GM23338 (cell line): ENCODE measurements at regions not wholly inside any gene's neighbourhood (a gene's known extent, or its start where the extent isn't known, plus 50 kb on each side); places are given as distances from the start of the nearest gene placed in this dataset.

ENCODE experiments used
- ATAC-seq: fragments of 200-7000 bp; cut with Tn5 transposase; 3 replicates; pipeline ENCODE4 v1.9.1; 2020
- DNase-seq: peaks from one replicate; pipeline ENCODE4 v3.0.0-alpha.2; 2015; ENCODE audit warnings: low spot score
- H2AFZ ChIP-seq: fragments of 200-600 bp; sonication (generic); 2 replicates; pipeline ENCODE4 v1.8.0; 2016; ENCODE audit warnings: antibody characterized with exemption, mild to moderate bottlenecking, moderate library complexity
- H3F3A ChIP-seq: fragments of 200-600 bp; sonication (generic); replicated peaks from 2 replicates; pipeline ENCODE4 v1.8.0; 2017; ENCODE audit warnings: antibody characterized with exemption, mixed run types, low read depth
- H3K27ac ChIP-seq: fragments of 200-600 bp; sonication (generic); 2 replicates; pipeline ENCODE4 v1.6.1; 2016; ENCODE audit warnings: low read depth
- H3K27me3 ChIP-seq: fragments of 200-600 bp; sonication (generic); 2 replicates; pipeline ENCODE4 v1.8.0; 2016; ENCODE audit warnings: mild to moderate bottlenecking, mixed run types, moderate library complexity; ENCODE audit not compliant: insufficient read depth
- H3K36me3 ChIP-seq: fragments of 200-600 bp; sonication (generic); 2 replicates; pipeline ENCODE4 v1.8.0; 2016; ENCODE audit warnings: mild to moderate bottlenecking; ENCODE audit not compliant: insufficient read depth
- H3K4me1 ChIP-seq: fragments of 200-600 bp; sonication (generic); 2 replicates; pipeline ENCODE4 v1.8.0; 2016; ENCODE audit warnings: mild to moderate bottlenecking, moderate library complexity; ENCODE audit not compliant: insufficient read depth
- H3K4me2 ChIP-seq: fragments of 200-600 bp; sonication (generic); 2 replicates; pipeline ENCODE4 v1.7.1; 2017; ENCODE audit warnings: mixed run types
- H3K4me3 ChIP-seq: fragments of 200-600 bp; sonication (generic); 2 replicates; pipeline ENCODE4 v1.6.1; 2016; ENCODE audit warnings: mixed run types
- H3K79me2 ChIP-seq: fragments of 200-600 bp; sonication (generic); replicated peaks from 2 replicates; pipeline ENCODE4 v1.8.0; 2017; ENCODE audit warnings: mild to moderate bottlenecking; ENCODE audit not compliant: insufficient read depth
- H3K9me2 ChIP-seq: fragments of 200-600 bp; sonication (generic); 2 replicates; pipeline ENCODE4 v1.8.0; 2017; ENCODE audit not compliant: insufficient read depth
- H4K20me1 ChIP-seq: fragments of 200-600 bp; sonication (generic); replicated peaks from 2 replicates; pipeline ENCODE4 v1.8.0; 2017; ENCODE audit warnings: mild to moderate bottlenecking; ENCODE audit not compliant: insufficient read depth
- H3K27ac Mint-ChIP-seq: 2 replicates; pipeline ENCODE4 v1.8.0; 2020; ENCODE audit warnings: inconsistent platforms, mild to moderate bottlenecking, moderate library complexity, mixed read lengths
- H3K27me3 Mint-ChIP-seq: 3 replicates; pipeline ENCODE4 v1.8.0; 2022; ENCODE audit warnings: low read depth, mild to moderate bottlenecking, moderate library complexity, mixed read lengths, inconsistent platforms; ENCODE audit not compliant: insufficient read depth, poor library complexity
- H3K36me3 Mint-ChIP-seq: 3 replicates; pipeline ENCODE4 v1.8.0; 2021; ENCODE audit warnings: low read depth, mild to moderate bottlenecking, inconsistent platforms, moderate library complexity, mixed read lengths
- H3K4me1 Mint-ChIP-seq: 3 replicates; pipeline ENCODE4 v1.8.0; 2020; ENCODE audit warnings: mild to moderate bottlenecking, inconsistent platforms, mixed read lengths
- H3K4me3 Mint-ChIP-seq: 3 replicates; pipeline ENCODE4 v1.8.0; 2021; ENCODE audit warnings: moderate library complexity, mild to moderate bottlenecking, inconsistent platforms, mixed read lengths
- H3K9me3 Mint-ChIP-seq: 3 replicates; pipeline ENCODE4 v1.8.0; 2020; ENCODE audit warnings: moderate library complexity, mild to moderate bottlenecking, inconsistent platforms, mixed read lengths
- EZH2 ChIP-seq: fragments of 200-600 bp; sonication (generic); IDR thresholded peaks from one replicate; pipeline ENCODE4 v1.8.0; 2017; ENCODE audit warnings: antibody characterized with exemption, mild to moderate bottlenecking, low read depth; ENCODE audit not compliant: unreplicated experiment
- POLR2AphosphoS5 ChIP-seq: IDR thresholded peaks from 2 replicates; pipeline ENCODE4 v1.6.1; 2016; ENCODE audit warnings: antibody characterized with exemption, low read depth
- STAT1 ChIP-seq: IDR thresholded peaks from one replicate; pipeline ENCODE4 v1.6.1; 2016; ENCODE audit warnings: antibody characterized with exemption; ENCODE audit not compliant: unreplicated experiment
- ZNF114 ChIP-seq: fragments of 250-450 bp; sonication (Bioruptor Pico); IDR thresholded peaks from 2 replicates; pipeline ENCODE4 v1.5.0; 2020; ENCODE audit warnings: mild to moderate bottlenecking, moderate library complexity
- ZNF331 ChIP-seq: fragments of 250-450 bp; sonication (Bioruptor Pico); IDR thresholded peaks from 2 replicates; pipeline ENCODE4 v1.5.0; 2020; ENCODE audit warnings: low read depth, mild to moderate bottlenecking, moderate library complexity
- TF ChIP-seq, protein P1 (sequence below): fragments of 250-450 bp; sonication (Bioruptor Pico); IDR thresholded peaks from 2 replicates; pipeline ENCODE4 v1.5.0; 2020; ENCODE audit warnings: mild to moderate bottlenecking, moderate library complexity
- TF ChIP-seq, protein P2 (sequence below): IDR thresholded peaks from one replicate; pipeline ENCODE4 v1.6.1; 2018; ENCODE audit warnings: antibody characterized with exemption; ENCODE audit not compliant: unreplicated experiment
- TF ChIP-seq, protein P3 (sequence below), 2 experiments: fragments of 200-600 bp in 1 of 2; sonication (generic) in 1 of 2; conservative IDR thresholded peaks; 2 replicates each; pipeline versions ENCODE4 v1.5.1 to v1.6.1; 2016 to 2017; ENCODE audit warnings: antibody characterized with exemption in 2 of 2, low read depth in 2 of 2, mild to moderate bottlenecking in 2 of 2, moderate library complexity in 1 of 2

DNA sequence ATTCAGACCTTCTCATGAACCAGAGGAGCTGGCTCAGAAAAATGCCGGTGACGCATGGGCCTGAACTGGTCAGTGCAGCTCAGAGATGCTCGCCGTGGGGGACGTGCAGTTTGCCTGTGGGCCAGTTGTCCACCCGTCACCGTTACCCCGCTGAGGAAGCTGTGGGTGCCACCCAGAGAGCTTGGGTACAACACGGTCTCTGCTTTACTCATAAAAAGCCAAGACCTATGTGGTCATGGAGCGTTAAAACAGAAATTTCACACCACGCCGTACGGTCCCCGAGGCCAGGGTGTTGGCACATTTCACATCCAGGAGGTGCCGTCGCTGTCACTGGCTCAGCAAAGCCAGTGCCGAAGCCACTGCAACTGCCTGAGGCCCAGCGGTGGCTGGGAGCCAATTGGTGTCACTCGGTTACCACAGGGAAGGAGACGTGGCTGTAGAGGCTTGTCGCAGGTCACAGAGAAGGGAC, 120.9 kb downstream of the METRNL start:
- no peak overlapping the region for H3K4me2 ChIP-seq
- no peak overlapping the region for H3K4me3 ChIP-seq
- H3K4me1 ChIP-seq: no peaks in the 10 kb centered on the region
- no peak overlapping the region for H3K27ac Mint-ChIP-seq
- H3K9me2 ChIP-seq: no peaks in the 10 kb centered on the region
- no peaks in the 10 kb centered on the region for H3K27me3 ChIP-seq
- H4K20me1 ChIP-seq: no peaks in the 10 kb centered on the region
- TF ChIP-seq ZNF331 (no peak), EZH2 (no peak), ZNF114 (CRISPR knock-in tag) (no peak), STAT1 (no peak), POLR2AphosphoS5 (no peak)
- TF ChIP-seq, protein P1, sequence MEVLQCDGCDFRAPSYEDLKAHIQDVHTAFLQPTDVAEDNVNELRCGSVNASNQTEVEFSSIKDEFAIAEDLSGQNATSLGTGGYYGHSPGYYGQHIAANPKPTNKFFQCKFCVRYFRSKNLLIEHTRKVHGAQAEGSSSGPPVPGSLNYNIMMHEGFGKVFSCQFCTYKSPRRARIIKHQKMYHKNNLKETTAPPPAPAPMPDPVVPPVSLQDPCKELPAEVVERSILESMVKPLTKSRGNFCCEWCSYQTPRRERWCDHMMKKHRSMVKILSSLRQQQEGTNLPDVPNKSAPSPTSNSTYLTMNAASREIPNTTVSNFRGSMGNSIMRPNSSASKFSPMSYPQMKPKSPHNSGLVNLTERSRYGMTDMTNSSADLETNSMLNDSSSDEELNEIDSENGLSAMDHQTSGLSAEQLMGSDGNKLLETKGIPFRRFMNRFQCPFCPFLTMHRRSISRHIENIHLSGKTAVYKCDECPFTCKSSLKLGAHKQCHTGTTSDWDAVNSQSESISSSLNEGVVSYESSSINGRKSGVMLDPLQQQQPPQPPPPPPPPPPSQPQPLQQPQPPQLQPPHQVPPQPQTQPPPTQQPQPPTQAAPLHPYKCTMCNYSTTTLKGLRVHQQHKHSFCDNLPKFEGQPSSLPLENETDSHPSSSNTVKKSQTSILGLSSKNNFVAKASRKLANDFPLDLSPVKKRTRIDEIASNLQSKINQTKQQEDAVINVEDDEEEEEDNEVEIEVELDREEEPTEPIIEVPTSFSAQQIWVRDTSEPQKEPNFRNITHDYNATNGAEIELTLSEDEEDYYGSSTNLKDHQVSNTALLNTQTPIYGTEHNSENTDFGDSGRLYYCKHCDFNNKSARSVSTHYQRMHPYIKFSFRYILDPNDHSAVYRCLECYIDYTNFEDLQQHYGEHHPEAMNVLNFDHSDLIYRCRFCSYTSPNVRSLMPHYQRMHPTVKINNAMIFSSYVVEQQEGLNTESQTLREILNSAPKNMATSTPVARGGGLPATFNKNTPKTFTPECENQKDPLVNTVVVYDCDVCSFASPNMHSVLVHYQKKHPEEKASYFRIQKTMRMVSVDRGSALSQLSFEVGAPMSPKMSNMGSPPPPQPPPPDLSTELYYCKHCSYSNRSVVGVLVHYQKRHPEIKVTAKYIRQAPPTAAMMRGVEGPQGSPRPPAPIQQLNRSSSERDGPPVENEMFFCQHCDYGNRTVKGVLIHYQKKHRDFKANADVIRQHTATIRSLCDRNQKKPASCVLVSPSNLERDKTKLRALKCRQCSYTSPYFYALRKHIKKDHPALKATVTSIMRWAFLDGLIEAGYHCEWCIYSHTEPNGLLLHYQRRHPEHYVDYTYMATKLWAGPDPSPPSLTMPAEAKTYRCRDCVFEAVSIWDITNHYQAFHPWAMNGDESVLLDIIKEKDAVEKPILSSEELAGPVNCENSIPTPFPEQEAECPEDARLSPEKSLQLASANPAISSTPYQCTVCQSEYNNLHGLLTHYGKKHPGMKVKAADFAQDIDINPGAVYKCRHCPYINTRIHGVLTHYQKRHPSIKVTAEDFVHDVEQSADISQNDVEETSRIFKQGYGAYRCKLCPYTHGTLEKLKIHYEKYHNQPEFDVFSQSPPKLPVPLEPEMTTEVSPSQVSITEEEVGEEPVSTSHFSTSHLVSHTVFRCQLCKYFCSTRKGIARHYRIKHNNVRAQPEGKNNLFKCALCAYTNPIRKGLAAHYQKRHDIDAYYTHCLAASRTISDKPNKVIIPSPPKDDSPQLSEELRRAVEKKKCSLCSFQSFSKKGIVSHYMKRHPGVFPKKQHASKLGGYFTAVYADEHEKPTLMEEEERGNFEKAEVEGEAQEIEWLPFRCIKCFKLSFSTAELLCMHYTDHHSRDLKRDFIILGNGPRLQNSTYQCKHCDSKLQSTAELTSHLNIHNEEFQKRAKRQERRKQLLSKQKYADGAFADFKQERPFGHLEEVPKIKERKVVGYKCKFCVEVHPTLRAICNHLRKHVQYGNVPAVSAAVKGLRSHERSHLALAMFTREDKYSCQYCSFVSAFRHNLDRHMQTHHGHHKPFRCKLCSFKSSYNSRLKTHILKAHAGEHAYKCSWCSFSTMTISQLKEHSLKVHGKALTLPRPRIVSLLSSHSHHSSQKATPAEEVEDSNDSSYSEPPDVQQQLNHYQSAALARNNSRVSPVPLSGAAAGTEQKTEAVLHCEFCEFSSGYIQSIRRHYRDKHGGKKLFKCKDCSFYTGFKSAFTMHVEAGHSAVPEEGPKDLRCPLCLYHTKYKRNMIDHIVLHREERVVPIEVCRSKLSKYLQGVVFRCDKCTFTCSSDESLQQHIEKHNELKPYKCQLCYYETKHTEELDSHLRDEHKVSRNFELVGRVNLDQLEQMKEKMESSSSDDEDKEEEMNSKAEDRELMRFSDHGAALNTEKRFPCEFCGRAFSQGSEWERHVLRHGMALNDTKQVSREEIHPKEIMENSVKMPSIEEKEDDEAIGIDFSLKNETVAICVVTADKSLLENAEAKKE: no peak
- TF ChIP-seq, protein P2, sequence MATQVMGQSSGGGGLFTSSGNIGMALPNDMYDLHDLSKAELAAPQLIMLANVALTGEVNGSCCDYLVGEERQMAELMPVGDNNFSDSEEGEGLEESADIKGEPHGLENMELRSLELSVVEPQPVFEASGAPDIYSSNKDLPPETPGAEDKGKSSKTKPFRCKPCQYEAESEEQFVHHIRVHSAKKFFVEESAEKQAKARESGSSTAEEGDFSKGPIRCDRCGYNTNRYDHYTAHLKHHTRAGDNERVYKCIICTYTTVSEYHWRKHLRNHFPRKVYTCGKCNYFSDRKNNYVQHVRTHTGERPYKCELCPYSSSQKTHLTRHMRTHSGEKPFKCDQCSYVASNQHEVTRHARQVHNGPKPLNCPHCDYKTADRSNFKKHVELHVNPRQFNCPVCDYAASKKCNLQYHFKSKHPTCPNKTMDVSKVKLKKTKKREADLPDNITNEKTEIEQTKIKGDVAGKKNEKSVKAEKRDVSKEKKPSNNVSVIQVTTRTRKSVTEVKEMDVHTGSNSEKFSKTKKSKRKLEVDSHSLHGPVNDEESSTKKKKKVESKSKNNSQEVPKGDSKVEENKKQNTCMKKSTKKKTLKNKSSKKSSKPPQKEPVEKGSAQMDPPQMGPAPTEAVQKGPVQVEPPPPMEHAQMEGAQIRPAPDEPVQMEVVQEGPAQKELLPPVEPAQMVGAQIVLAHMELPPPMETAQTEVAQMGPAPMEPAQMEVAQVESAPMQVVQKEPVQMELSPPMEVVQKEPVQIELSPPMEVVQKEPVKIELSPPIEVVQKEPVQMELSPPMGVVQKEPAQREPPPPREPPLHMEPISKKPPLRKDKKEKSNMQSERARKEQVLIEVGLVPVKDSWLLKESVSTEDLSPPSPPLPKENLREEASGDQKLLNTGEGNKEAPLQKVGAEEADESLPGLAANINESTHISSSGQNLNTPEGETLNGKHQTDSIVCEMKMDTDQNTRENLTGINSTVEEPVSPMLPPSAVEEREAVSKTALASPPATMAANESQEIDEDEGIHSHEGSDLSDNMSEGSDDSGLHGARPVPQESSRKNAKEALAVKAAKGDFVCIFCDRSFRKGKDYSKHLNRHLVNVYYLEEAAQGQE: no peak
- TF ChIP-seq, protein P3, sequence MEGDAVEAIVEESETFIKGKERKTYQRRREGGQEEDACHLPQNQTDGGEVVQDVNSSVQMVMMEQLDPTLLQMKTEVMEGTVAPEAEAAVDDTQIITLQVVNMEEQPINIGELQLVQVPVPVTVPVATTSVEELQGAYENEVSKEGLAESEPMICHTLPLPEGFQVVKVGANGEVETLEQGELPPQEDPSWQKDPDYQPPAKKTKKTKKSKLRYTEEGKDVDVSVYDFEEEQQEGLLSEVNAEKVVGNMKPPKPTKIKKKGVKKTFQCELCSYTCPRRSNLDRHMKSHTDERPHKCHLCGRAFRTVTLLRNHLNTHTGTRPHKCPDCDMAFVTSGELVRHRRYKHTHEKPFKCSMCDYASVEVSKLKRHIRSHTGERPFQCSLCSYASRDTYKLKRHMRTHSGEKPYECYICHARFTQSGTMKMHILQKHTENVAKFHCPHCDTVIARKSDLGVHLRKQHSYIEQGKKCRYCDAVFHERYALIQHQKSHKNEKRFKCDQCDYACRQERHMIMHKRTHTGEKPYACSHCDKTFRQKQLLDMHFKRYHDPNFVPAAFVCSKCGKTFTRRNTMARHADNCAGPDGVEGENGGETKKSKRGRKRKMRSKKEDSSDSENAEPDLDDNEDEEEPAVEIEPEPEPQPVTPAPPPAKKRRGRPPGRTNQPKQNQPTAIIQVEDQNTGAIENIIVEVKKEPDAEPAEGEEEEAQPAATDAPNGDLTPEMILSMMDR (conservative IDR thresholded peaks at IDR 0.05; ENCODE audit: low read depth in 2 of 2): no peak
- peaks cover 33% of the 10 kb centered on the region for H3K36me3 Mint-ChIP-seq
- H3K4me3 Mint-ChIP-seq: no peak overlapping the region
- H3K79me2 ChIP-seq: no peaks in the 10 kb centered on the region
- H3K4me1 Mint-ChIP-seq: no peaks in the 10 kb centered on the region
- H3K9me3 Mint-ChIP-seq: peaks cover 84% of the 10 kb centered on the region
- H3K27ac ChIP-seq: no peak overlapping the region
- no peak overlapping the region for H2AFZ ChIP-seq
- DNase-seq (no peak), ATAC-seq (no peak)
- no peaks in the 10 kb centered on the region for H3F3A ChIP-seq
- peaks cover 14% of the 10 kb centered on the region for H3K27me3 Mint-ChIP-seq
- no peaks in the 10 kb centered on the region for H3K36me3 ChIP-seq
